Activated naive CD4-positive, alpha-beta T cell treated with anti-CD3 and anti-CD28 coated beads for 36 hours (primary cell): ENCODE measurements at regions not wholly inside any gene's neighbourhood (a gene's known extent, or its start where the extent isn't known, plus 50 kb on each side); places are given as distances from the start of the nearest gene placed in this dataset.

Experiments used
- CTCF ChIA-PET: fragments of 350-600 bp; sonication (Branson Sonifier 250); formaldehyde crosslinking; loops from one replicate; lab custom pipeline; 2021; ENCODE audit warnings: antibody characterized with exemption; lab: Charles Lee
- DNase-seq: peaks from one replicate; pipeline ENCODE4 v3.0.0-alpha.2; 2020
- H3K27ac Mint-ChIP-seq: one replicate; pipeline ENCODE4 v1.8.0; 2021; ENCODE audit warnings: mild to moderate bottlenecking, mixed read lengths
- H3K27me3 Mint-ChIP-seq: one replicate; pipeline ENCODE4 v1.8.0; 2021; ENCODE audit warnings: low read depth, mixed read lengths
- H3K36me3 Mint-ChIP-seq: one replicate; pipeline ENCODE4 v1.8.0; 2021; ENCODE audit warnings: low read depth, mixed read lengths
- H3K4me1 Mint-ChIP-seq: one replicate; pipeline ENCODE4 v1.8.0; 2021; ENCODE audit warnings: low read depth, mixed read lengths
- H3K4me3 Mint-ChIP-seq: one replicate; pipeline ENCODE4 v1.8.0; 2021; ENCODE audit warnings: mild to moderate bottlenecking, moderate library complexity, mixed read lengths
- H3K9me3 Mint-ChIP-seq: one replicate; pipeline ENCODE4 v1.8.0; 2021; ENCODE audit warnings: mixed read lengths
- intact Hi-C: fragments of 100-400 bp; cut with micrococcal nuclease; formaldehyde crosslinking; loops from one replicate; pipeline ENCODE4 v1.15.1; 2023

DNA sequence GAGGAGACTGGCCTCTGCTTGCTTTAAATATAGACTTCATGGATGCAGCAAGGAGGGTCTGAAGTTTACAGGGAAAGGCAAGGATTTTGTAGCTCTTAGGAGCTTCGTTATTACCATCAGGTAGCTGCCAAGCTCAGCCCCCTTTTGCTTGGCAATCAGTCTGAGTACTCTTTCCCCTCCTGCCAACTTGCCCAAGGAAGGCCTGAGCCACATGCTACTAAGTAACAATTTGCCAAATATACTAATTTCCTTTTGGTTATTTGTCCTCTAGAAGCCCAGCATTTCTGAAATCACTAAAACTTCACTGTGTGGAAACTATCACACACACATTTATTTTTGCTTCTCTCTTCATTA lies 85.5 kb upstream of the ITPRID2 start:
- intact Hi-C loops: no loop called here
- DNase-seq: no peak
- peaks cover 7% of the 10 kb centered on the region for H3K27me3 Mint-ChIP-seq
- no peak overlapping the region for H3K4me3 Mint-ChIP-seq
- peaks cover 5% of the 10 kb centered on the region for H3K9me3 Mint-ChIP-seq
- H3K27ac Mint-ChIP-seq: no peak overlapping the region
- CTCF ChIA-PET: interaction anchor here (0.6 kb wide), 1 partner anchor 149 kb away, joined by 3 read pairs; no protein-coding TSS in a partner anchor
- H3K36me3 Mint-ChIP-seq: no peaks in the 10 kb centered on the region
- peaks cover 3% of the 10 kb centered on the region for H3K4me1 Mint-ChIP-seq

DNA sequence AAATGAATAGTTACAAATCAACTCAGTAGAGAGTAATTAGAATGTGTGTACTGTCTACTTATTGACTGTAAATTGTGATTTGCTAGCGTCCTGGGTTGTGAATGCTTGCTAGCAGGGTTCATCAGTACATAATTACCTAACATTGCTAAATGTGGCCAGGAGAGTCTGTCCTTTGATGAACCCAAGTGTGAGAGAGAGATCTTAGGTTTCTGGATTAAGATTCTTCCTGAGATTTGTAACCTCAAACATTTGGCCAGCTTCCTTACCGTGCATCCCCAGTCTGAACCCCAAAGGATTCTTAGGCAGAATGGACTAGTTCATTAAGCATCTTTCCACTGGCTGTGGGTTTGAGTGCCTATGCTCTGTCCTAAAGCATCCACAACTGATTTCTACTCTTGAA lies 84.0 kb upstream of the ITPRID2 start:
- Mint-ChIP-seq H3K4me3 (no peak overlapping the region), H3K27me3 (peaks cover 7% of the 10 kb centered on the region), H3K36me3 (no peaks in the 10 kb centered on the region), H3K27ac (no peak overlapping the region), H3K4me1 (peaks cover 5% of the 10 kb centered on the region), H3K9me3 (no peaks in the 10 kb centered on the region)
- no peak for DNase-seq
- CTCF ChIA-PET: no interaction called here
- intact Hi-C loops: no loop called here

DNA sequence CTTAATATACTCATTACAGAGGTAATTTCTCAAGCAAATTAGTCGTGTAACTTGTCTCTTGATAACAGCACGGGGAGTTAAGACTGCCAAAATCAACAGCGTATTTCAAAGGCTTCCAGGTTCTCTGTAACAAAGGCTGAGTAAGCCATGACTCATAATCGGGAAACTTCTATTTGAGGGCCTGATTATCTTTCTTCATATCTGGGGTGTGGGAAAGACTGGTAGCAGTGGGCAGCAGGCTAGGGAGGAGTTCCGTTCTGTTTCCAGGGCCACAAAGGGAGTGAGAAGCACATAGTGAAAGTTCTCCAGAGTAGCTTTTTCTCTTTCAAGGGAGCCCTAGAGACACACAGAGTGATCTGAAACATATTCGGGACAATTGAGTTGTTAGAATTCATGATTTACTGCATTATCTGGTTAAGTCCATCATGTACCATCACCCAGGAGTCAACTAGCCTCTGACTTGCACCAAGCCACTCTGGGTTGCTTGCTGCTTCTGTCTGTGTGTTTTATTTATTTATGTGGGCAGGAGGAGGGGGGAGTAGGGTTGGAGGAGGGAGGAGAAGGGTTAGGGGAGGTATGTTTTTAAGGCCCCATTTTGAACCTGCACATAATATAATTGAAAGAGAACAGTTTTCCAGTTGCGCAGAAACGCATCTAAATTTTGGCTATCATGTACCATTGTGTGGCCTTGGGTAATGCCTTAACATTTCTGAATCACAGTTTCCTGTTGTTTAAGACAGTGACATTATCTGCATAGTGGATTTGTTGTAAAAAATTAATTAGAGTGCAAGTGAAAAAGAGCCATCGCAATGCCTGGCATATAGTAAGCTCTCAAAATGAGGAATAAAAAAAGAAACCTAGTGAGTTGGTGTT lies 80.5 kb upstream of the ITPRID2 start:
- CTCF ChIA-PET: interaction anchor here (0.7 kb wide), 1 partner anchor 13 kb away, joined by 3 read pairs; no protein-coding TSS in a partner anchor
- no peak for DNase-seq
- Mint-ChIP-seq H3K27me3 (peaks cover 4% of the 10 kb centered on the region), H3K9me3 (no peaks in the 10 kb centered on the region), H3K36me3 (no peaks in the 10 kb centered on the region), H3K4me3 (no peak overlapping the region), H3K4me1 (peaks cover 7% of the 10 kb centered on the region), H3K27ac (no peak overlapping the region)
- intact Hi-C loops: loop anchor here (2.0 kb wide), 1 partner anchor 20 kb away; no protein-coding TSS in a partner anchor

DNA sequence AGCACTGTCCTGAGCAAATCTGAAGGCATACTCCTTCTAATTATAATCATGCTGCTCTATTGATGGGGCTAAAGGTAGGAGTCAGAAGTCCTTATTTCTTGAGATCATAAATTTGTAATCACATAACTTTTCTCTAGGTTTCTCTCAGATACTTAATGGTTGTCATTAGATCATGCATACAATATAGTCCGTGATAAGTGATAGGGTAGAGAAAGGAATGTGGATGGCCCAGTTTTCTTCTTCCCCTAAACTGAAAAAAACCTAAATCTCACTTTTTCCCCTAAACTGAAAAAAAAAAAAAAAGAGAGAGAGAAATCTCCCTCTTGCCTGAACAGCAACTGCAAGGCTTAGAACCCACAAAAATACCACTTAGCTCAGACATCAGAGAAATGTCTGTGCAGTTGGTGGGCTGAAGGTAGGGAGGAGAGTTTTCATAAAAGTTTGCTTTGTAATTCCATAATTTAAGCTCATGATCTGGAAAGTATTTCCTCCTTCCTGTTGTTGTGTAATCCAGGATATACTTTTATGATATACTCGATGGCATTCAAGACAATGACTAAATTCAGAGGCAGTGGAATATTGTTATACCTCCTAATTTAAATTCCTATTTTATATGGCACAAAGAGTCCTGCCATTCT lies 79.3 kb upstream of the ITPRID2 start:
- H3K27ac Mint-ChIP-seq: no peak overlapping the region
- DNase-seq: no peak
- H3K4me1 Mint-ChIP-seq: peaks cover 7% of the 10 kb centered on the region
- H3K27me3 Mint-ChIP-seq: no peaks in the 10 kb centered on the region
- H3K9me3 Mint-ChIP-seq: no peaks in the 10 kb centered on the region
- CTCF ChIA-PET: interaction anchor here (0.7 to 0.8 kb wide), 2 partner anchors 14 to 22 kb away, joined by 3 to 4 read pairs; no protein-coding TSS in a partner anchor
- H3K4me3 Mint-ChIP-seq: no peak overlapping the region
- H3K36me3 Mint-ChIP-seq: no peaks in the 10 kb centered on the region
- intact Hi-C loops: no loop called here

DNA sequence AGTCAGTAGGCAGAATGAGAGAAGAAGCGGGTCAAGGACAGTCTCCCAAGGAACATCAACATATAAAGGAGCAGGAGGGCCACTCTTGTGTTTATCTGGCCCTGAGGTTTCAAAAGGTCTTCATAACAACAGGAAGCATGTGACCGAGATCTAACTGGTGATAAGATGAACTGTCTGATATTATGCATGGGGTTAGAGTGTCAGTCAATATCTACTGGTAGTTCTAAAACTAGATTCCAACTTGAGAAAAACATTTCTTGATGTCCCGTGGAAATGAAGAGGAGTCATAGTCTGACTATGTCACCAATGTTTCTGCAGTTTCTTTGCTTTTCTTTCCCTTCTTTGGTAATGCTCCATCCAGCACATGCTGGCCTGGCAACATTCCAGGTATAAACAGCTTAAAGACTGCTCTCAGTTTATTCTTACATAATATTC lies 77.5 kb upstream of the ITPRID2 start:
- H3K36me3 Mint-ChIP-seq: no peaks in the 10 kb centered on the region
- no peaks in the 10 kb centered on the region for H3K9me3 Mint-ChIP-seq
- H3K27ac Mint-ChIP-seq: no peak overlapping the region
- DNase-seq: no peak
- no peaks in the 10 kb centered on the region for H3K27me3 Mint-ChIP-seq
- intact Hi-C loops: no loop called here
- CTCF ChIA-PET: no interaction called here
- H3K4me1 Mint-ChIP-seq: peaks cover 7% of the 10 kb centered on the region
- no peak overlapping the region for H3K4me3 Mint-ChIP-seq

DNA sequence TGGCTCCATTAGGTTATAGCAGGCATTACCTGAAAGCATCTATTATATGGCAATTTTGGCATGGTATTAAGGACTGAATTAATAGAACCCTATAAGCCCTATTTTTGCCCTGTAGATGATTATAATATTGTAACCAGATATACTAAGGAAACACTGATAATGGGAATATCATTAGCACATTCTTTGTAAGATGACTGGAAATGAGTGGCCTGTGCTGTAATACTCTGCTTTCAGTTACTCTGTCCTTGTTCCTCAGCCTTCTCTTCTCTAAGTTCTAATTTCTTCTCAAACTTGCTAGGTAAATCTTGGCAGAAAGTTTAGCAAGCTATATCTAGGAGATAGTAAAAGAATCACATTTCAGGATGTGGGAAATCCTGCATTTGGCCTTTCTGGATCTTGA lies 74.0 kb upstream of the ITPRID2 start:
- H3K9me3 Mint-ChIP-seq: no peaks in the 10 kb centered on the region
- H3K36me3 Mint-ChIP-seq: no peaks in the 10 kb centered on the region
- no peak overlapping the region for H3K27ac Mint-ChIP-seq
- no peak overlapping the region for H3K4me3 Mint-ChIP-seq
- CTCF ChIA-PET: no interaction called here
- peaks cover 2% of the 10 kb centered on the region for H3K4me1 Mint-ChIP-seq
- intact Hi-C loops: no loop called here
- DNase-seq: no peak
- H3K27me3 Mint-ChIP-seq: no peaks in the 10 kb centered on the region

DNA sequence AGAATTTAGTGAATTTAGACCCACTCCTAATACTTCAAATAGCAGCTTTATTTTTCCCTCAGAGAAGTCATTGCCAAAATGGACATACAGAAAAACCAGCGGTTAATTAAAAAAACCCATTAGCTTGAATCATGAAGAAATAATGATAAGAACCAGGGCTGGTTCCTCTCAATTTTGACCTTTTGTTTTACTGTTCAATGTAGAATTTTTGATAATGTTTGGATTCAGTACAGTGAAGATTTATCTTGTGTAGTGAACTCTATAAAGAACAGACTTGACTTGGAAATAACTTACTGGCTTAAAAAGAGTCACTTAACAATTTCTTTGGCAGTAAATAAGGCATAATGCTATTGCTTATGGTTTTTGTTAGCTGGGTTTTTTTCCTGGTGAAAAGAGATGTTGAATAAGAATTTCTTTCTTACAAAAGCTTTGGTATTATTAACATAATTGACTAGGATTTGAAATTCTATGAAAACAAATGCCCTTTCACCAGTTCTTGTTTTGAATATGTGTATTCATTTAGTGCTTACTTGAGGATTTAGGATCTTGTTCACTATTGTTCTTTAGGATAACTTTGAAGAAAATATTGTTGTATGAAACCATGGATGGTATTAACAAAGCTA lies 73.4 kb upstream of the ITPRID2 start:
- Mint-ChIP-seq H3K27me3 (no peaks in the 10 kb centered on the region), H3K27ac (no peak overlapping the region), H3K4me1 (peaks cover 2% of the 10 kb centered on the region), H3K36me3 (no peaks in the 10 kb centered on the region), H3K4me3 (no peak overlapping the region), H3K9me3 (no peaks in the 10 kb centered on the region)
- intact Hi-C loops: no loop called here
- CTCF ChIA-PET: no interaction called here
- no peak for DNase-seq

DNA sequence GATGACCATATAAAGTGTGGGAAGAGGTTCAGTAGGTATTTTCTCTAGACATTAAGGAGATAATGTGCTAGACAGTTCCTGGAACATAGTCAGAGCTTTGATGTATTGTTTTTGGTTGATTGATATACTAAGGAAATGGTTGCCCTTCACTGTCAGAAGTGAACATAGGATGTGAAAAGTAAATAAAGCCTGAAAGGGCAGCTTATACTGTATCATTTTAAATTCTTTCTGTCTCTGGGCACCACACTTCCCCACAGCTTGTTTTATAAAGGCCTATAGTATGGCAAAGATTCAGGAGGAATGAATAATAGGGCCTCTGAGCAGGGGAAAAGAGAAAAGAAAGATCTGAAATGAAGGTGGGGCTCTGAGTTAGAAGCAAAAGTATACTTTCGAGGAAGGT lies 72.7 kb upstream of the ITPRID2 start:
- CTCF ChIA-PET: no interaction called here

DNA sequence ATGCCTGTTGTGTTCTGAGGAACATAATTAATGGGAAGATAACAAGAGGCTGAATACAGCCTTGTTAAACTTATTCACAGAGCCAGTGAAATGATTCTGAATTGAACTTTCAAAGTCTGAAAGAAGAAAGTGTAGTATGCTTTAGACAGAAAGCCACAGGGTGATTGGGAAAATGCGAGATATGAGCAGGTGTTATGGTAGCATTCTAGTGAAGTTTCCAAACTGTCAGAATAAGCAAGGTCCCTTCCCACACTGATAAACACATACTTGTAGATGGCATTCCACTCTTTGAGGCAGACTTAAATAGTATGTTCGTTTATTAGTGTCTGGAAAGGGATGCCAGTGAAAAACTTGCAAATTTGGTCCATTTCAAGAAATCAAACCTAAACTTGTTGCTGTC lies 70.5 kb upstream of the ITPRID2 start:
- no peaks in the 10 kb centered on the region for H3K27me3 Mint-ChIP-seq
- CTCF ChIA-PET: interaction anchor here (0.7 kb wide), 2 partner anchors 133 to 1358 kb away, joined by 3 to 4 read pairs; no protein-coding TSS in a partner anchor
- H3K4me3 Mint-ChIP-seq: no peak overlapping the region
- H3K9me3 Mint-ChIP-seq: no peaks in the 10 kb centered on the region
- intact Hi-C loops: no loop called here
- no peak overlapping the region for H3K27ac Mint-ChIP-seq
- H3K4me1 Mint-ChIP-seq: no peaks in the 10 kb centered on the region
- no peak for DNase-seq
- H3K36me3 Mint-ChIP-seq: no peaks in the 10 kb centered on the region

More for the DNA sequence above, 72.7 kb upstream of the ITPRID2 start:
- Mint-ChIP-seq H3K4me3 (no peak overlapping the region), H3K27ac (no peak overlapping the region), H3K27me3 (no peaks in the 10 kb centered on the region), H3K4me1 (peaks cover 2% of the 10 kb centered on the region), H3K36me3 (no peaks in the 10 kb centered on the region), H3K9me3 (no peaks in the 10 kb centered on the region)
- intact Hi-C loops: no loop called here
- DNase-seq: no peak

DNA sequence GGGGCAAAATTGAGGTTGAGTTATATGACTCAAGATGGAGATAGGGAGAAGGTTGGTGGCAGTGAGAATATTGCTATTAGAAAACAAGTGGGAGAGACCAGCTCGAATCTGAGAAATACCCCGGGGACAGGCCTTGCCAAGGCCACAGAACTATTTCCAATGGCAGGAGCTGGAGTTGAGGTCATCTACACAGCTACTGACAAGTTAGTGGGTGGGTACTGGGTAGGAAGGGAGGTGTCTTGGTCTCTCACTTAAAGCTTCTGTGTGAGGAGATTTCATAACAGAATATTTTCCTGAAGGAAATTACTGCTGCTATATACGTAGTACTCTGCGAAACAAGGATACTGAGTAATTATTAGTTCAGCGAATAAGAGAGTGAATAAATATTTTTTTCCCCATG lies 69.4 kb upstream of the ITPRID2 start:
- Mint-ChIP-seq H3K36me3 (no peaks in the 10 kb centered on the region), H3K4me1 (no peaks in the 10 kb centered on the region), H3K27ac (no peak overlapping the region), H3K4me3 (no peak overlapping the region), H3K9me3 (no peaks in the 10 kb centered on the region), H3K27me3 (no peaks in the 10 kb centered on the region)
- intact Hi-C loops: no loop called here
- CTCF ChIA-PET: no interaction called here
- DNase-seq: no peak

DNA sequence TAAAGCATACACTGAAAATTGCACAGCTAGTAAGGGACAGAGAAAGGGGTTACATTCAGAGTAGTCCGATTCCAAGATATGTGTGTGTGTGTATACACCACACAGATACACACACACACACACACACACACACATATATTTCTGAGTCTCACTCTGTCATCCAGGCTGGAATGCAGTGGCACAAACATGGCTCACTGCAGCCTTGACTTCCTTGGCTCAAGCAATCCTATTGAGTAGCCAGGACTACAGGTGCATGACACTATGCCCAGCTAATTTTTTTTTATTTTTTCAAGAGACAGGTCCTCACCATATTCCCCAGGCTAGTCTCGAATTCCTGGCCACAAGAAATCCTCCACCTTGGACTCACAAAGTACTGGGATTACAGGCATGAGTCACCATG lies 68.1 kb upstream of the ITPRID2 start:
- Mint-ChIP-seq H3K4me3 (no peak overlapping the region), H3K27ac (no peak overlapping the region), H3K9me3 (no peaks in the 10 kb centered on the region), H3K36me3 (no peaks in the 10 kb centered on the region), H3K27me3 (no peaks in the 10 kb centered on the region), H3K4me1 (no peaks in the 10 kb centered on the region)
- intact Hi-C loops: no loop called here
- no peak for DNase-seq
- CTCF ChIA-PET: no interaction called here

DNA sequence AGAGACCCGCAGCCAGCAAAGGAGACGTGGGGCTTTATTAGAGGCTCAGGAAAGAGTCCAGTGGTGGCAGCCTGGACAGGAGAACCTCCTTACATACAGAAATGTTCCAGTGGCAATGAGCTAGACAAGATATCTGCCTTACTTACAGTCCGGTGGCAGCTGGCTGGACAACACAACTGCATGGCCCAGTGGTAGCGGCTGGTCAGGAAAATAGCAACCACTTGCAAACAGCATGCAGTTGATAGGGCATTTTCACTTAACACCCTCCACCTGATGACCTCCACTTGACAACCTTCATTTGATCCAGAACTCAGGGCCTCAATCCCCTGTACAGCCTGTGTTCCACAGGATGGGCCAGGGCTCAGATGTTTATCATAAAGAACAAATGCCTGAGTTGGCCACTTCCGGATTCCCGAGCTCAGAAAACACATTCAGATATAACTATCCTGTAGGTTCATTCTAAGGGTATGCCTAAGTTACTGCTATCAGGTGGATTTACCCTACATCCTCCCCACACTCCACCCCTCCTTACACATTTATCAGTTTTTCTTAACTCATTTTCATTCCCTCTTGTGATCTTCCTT lies 63.3 kb upstream of the ITPRID2 start:
- Mint-ChIP-seq H3K4me1 (no peaks in the 10 kb centered on the region), H3K4me3 (no peak overlapping the region), H3K27me3 (peaks cover 5% of the 10 kb centered on the region), H3K36me3 (no peaks in the 10 kb centered on the region), H3K9me3 (no peaks in the 10 kb centered on the region), H3K27ac (no peak overlapping the region)
- intact Hi-C loops: no loop called here
- DNase-seq: no peak
- CTCF ChIA-PET: no interaction called here
